CD14-positive monocyte (primary cell): ENCODE measurements at regions not wholly inside any gene's neighbourhood (a gene's known extent, or its start where the extent isn't known, plus 50 kb on each side); places are given as distances from the start of the nearest gene placed in this dataset.

Experiments used
- DNase-seq, 3 donors: peaks; one replicate each; pipeline ENCODE4 v3.0.0-alpha.2; 2011 to 2022
- H2AFZ ChIP-seq: 2 replicates; pipeline ENCODE4 v1.6.0; 2012; ENCODE audit warnings: mild to moderate bottlenecking, low read depth, low read length, inconsistent platforms; ENCODE audit not compliant: insufficient read depth, poor library complexity, severe bottlenecking
- H3K27ac ChIP-seq, 2 donors: 1 replicate in 1 of 2; 2 replicates in 1 of 2; pipeline ENCODE4 v1.5.1; 2012 to 2013; ENCODE audit warnings: low read length in 2 of 2, control low read depth in 1 of 2, inconsistent platforms in 1 of 2, low read depth in 1 of 2, mild to moderate bottlenecking in 1 of 2
- H3K27me3 ChIP-seq, 2 donors: one replicate each; pipeline versions ENCODE4 v1.6.0 to v1.6.1; 2011 to 2013; ENCODE audit warnings: low read length in 2 of 2; ENCODE audit not compliant: control insufficient read depth in 2 of 2, insufficient read depth in 2 of 2
- H3K36me3 ChIP-seq, 2 donors: replicated peaks in 1 of 2; 1 replicate in 1 of 2; 2 replicates in 1 of 2; pipeline versions ENCODE4 v1.5.1 to v1.6.1; 2012 to 2013; ENCODE audit warnings: low read length in 2 of 2, control low read depth in 1 of 2, inconsistent platforms in 1 of 2, mild to moderate bottlenecking in 1 of 2; ENCODE audit not compliant: insufficient read depth in 2 of 2, control insufficient read depth in 1 of 2
- H3K4me1 ChIP-seq, 2 donors: 1 replicate in 1 of 2; 2 replicates in 1 of 2; pipeline versions ENCODE4 v1.5.1 to v1.6.1; 2012 to 2013; ENCODE audit warnings: low read length in 2 of 2, control low read depth in 1 of 2, inconsistent platforms in 1 of 2, mild to moderate bottlenecking in 1 of 2, moderate library complexity in 1 of 2; ENCODE audit not compliant: insufficient read depth in 2 of 2, control insufficient read depth in 1 of 2
- H3K4me2 ChIP-seq: replicated peaks from 2 replicates; pipeline ENCODE3; 2012; ENCODE audit warnings: low read length, moderate library complexity, mild to moderate bottlenecking; ENCODE audit not compliant: poor library complexity, severe bottlenecking; ENCODE audit errors: extremely low read depth
- H3K4me3 ChIP-seq, 3 experiments: fragments of 200-600 bp in 1 of 3; sonication (generic) in 1 of 3; replicated peaks in 1 of 3; 1 replicate in 2 of 3; 2 replicates in 1 of 3; pipeline ENCODE4 v1.5.1; 2011 to 2013; ENCODE audit warnings: low read length in 3 of 3, mild to moderate bottlenecking in 3 of 3, control low read depth in 2 of 3, low read depth in 2 of 3, inconsistent platforms in 1 of 3, moderate library complexity in 1 of 3
- H3K79me2 ChIP-seq: 2 replicates; pipeline ENCODE4 v1.6.0; 2012; ENCODE audit warnings: mild to moderate bottlenecking, control low read depth, inconsistent platforms, low read length, moderate library complexity; ENCODE audit not compliant: insufficient read depth
- H3K9ac ChIP-seq: 2 replicates; pipeline ENCODE4 v1.6.0; 2017; ENCODE audit warnings: low read length, mild to moderate bottlenecking; ENCODE audit not compliant: insufficient read depth, poor library complexity, severe bottlenecking
- H3K9me3 ChIP-seq, 2 donors: replicated peaks in 1 of 2; 1 replicate in 1 of 2; 2 replicates in 1 of 2; pipeline versions ENCODE4 v1.5.1 to v1.6.1; 2012 to 2013; ENCODE audit warnings: low read length in 2 of 2, control low read depth in 1 of 2; ENCODE audit not compliant: control insufficient read depth in 1 of 2, insufficient read depth in 1 of 2
- H4K20me1 ChIP-seq: 2 replicates; pipeline ENCODE4 v1.6.0; 2012; ENCODE audit warnings: mild to moderate bottlenecking, low read length, control low read depth, moderate library complexity; ENCODE audit not compliant: insufficient read depth
- H3K27ac Mint-ChIP-seq, 7 donors: one replicate each; pipeline ENCODE4 v1.8.0; 2020; ENCODE audit warnings: mild to moderate bottlenecking in 7 of 7, mixed read lengths in 7 of 7, moderate library complexity in 6 of 7, inconsistent platforms in 2 of 7
- H3K27me3 Mint-ChIP-seq, 3 donors: one replicate each; pipeline ENCODE4 v1.8.0; 2021 to 2022; ENCODE audit warnings: low read depth in 3 of 3, mild to moderate bottlenecking in 3 of 3, mixed read lengths in 3 of 3, moderate library complexity in 3 of 3, inconsistent platforms in 1 of 3
- H3K36me3 Mint-ChIP-seq, 2 donors: one replicate each; pipeline ENCODE4 v1.8.0; 2020; ENCODE audit warnings: mixed read lengths in 2 of 2, inconsistent platforms in 1 of 2, mild to moderate bottlenecking in 1 of 2
- H3K4me1 Mint-ChIP-seq: one replicate; pipeline ENCODE4 v1.8.0; 2020; ENCODE audit warnings: mild to moderate bottlenecking, mixed read lengths
- H3K4me3 Mint-ChIP-seq, 2 donors: one replicate each; pipeline ENCODE4 v1.8.0; 2020; ENCODE audit warnings: mild to moderate bottlenecking in 2 of 2, mixed read lengths in 2 of 2, moderate library complexity in 1 of 2
- H3K9me3 Mint-ChIP-seq, 7 donors: one replicate each; pipeline ENCODE4 v1.8.0; 2020 to 2022; ENCODE audit warnings: mixed read lengths in 7 of 7, mild to moderate bottlenecking in 6 of 7, moderate library complexity in 6 of 7, inconsistent platforms in 2 of 7
- CTCF ChIP-seq: fragments of 200-600 bp; IDR thresholded peaks from one replicate; pipeline ENCODE4 v1.8.0; 2022; ENCODE audit warnings: antibody characterized with exemption, mild to moderate bottlenecking
- WGBS: methylation state at CpG from one replicate; pipeline ENCODE4 v1.1.5; 2013; ENCODE audit warnings: missing lambda C conversion rate; ENCODE audit not compliant: insufficient coverage; 5-methylcytosine and 5-hydroxymethylcytosine counted together
- intact Hi-C, 2 donors: fragments of 100-400 bp; cut with micrococcal nuclease; formaldehyde crosslinking; loops; one replicate each; pipeline versions ENCODE4 v1.15.0 to v1.15.1; 2023

GRCh38 chrY:16993551-16993950 lies 886.5 kb downstream of the CDY2B start:
- peaks cover 0 to 4% of the 10 kb centered on the region in 2 donors for H3K9me3 ChIP-seq
- H3K4me3 ChIP-seq: no peak overlapping the region
- Mint-ChIP-seq H3K27ac (no peak overlapping the region), H3K4me3 (no peak overlapping the region), H3K9me3 (peaks cover 0 to 3% (median 0%) of the 10 kb centered on the region in 7 donors), H3K4me1 (no peaks in the 10 kb centered on the region), H3K27me3 (no peaks in the 10 kb centered on the region), H3K36me3 (no peaks in the 10 kb centered on the region)
- H3K4me1 ChIP-seq: no peaks in the 10 kb centered on the region
- H3K79me2 ChIP-seq: no peaks in the 10 kb centered on the region
- H3K36me3 ChIP-seq: no peaks in the 10 kb centered on the region
- no CpG with 5 or more reads among the region's 2 CpGs for WGBS
- no peaks in the 10 kb centered on the region for H3K27me3 ChIP-seq
- no peak overlapping the region for H3K27ac ChIP-seq
- no peak for TF ChIP-seq CTCF
- H3K9ac ChIP-seq: no peak overlapping the region
- H4K20me1 ChIP-seq: no peaks in the 10 kb centered on the region
- no peak overlapping the region for H3K4me2 ChIP-seq
- intact Hi-C loops: no loop called here
- H2AFZ ChIP-seq: no peak overlapping the region
- DNase-seq: no peak

GRCh38 chrY:16981776-16982175 lies 898.2 kb downstream of the CDY2B start:
- no peaks in the 10 kb centered on the region for H3K36me3 ChIP-seq
- Mint-ChIP-seq H3K4me1 (no peaks in the 10 kb centered on the region), H3K27ac (no peak overlapping the region), H3K27me3 (no peaks in the 10 kb centered on the region), H3K4me3 (no peak overlapping the region), H3K36me3 (no peaks in the 10 kb centered on the region), H3K9me3 (peaks cover 0 to 4% (median 0%) of the 10 kb centered on the region in 7 donors)
- no peaks in the 10 kb centered on the region for H4K20me1 ChIP-seq
- no peaks in the 10 kb centered on the region for H3K79me2 ChIP-seq
- no peak for TF ChIP-seq CTCF
- no peaks in the 10 kb centered on the region for H3K27me3 ChIP-seq
- H3K9ac ChIP-seq: no peak overlapping the region
- intact Hi-C loops: no loop called here
- WGBS: no CpG with 5 or more reads among the region's 1 CpG
- H2AFZ ChIP-seq: no peak overlapping the region
- H3K9me3 ChIP-seq: peaks cover 0 to 5% of the 10 kb centered on the region in 2 donors
- H3K27ac ChIP-seq: no peak overlapping the region
- no peak overlapping the region for H3K4me2 ChIP-seq
- DNase-seq: no peak
- H3K4me1 ChIP-seq: no peaks in the 10 kb centered on the region
- no peak overlapping the region for H3K4me3 ChIP-seq
